ENCODE measurements at regions not wholly inside any gene's neighbourhood (a gene's known extent, or its start where the extent isn't known, plus 50 kb on each side); places are given as distances from the start of the nearest gene placed in this dataset.

GRCh38 chr2:66073172-66073571, 361.8 kb upstream of the MEIS1 start:
- no peaks in the 10 kb centered on the region for H3K36me3 ChIP-seq
- DNase-seq = no peak
- intact Hi-C loops (cut with micrococcal nuclease) = no loop called here
- H3K9me3 ChIP-seq (replicated peaks) = no peaks in the 10 kb centered on the region
- no peaks in the 10 kb centered on the region for H3K4me1 ChIP-seq
- H3K27me3 ChIP-seq (ENCODE audit: low read depth) = no peaks in the 10 kb centered on the region
- no peak for TF ChIP-seq CTCF (IDR thresholded peaks at IDR 0.05; ENCODE audit: borderline replicate concordance)
- H3K4me3 ChIP-seq = no peak overlapping the region
- H3K27ac ChIP-seq (replicated peaks) = no peak overlapping the region

- intact Hi-C loops (cut with micrococcal nuclease) = no loop called here
- no peaks in the 10 kb centered on the region for H3K27me3 ChIP-seq (ENCODE audit: low read depth)
- no peaks in the 10 kb centered on the region for H3K9me3 ChIP-seq (replicated peaks)
- no peak for DNase-seq
- no peaks in the 10 kb centered on the region for H3K36me3 ChIP-seq
- H3K27ac ChIP-seq (replicated peaks) = no peak overlapping the region
- H3K4me1 ChIP-seq = no peaks in the 10 kb centered on the region
- no peak for TF ChIP-seq CTCF (IDR thresholded peaks at IDR 0.05; ENCODE audit: borderline replicate concordance)
- H3K4me3 ChIP-seq = no peak overlapping the region
Observed at GRCh38 chr2:66070721-66071602, 364.0 kb upstream of the MEIS1 start.

- no peaks in the 10 kb centered on the region for H3K36me3 ChIP-seq
- H3K27me3 ChIP-seq (ENCODE audit: low read depth) = peaks cover 3% of the 10 kb centered on the region
- H3K4me3 ChIP-seq = no peak overlapping the region
- H3K4me1 ChIP-seq = no peaks in the 10 kb centered on the region
- no peak for DNase-seq
- no peaks in the 10 kb centered on the region for H3K9me3 ChIP-seq (replicated peaks)
- intact Hi-C loops (cut with micrococcal nuclease) = no loop called here
- no peak overlapping the region for H3K27ac ChIP-seq (replicated peaks)
- TF ChIP-seq CTCF (IDR thresholded peaks at IDR 0.05; ENCODE audit: borderline replicate concordance) = no peak
Observed at GRCh38 chr2:66069937-66070720, 364.8 kb upstream of the MEIS1 start.

GRCh38 chr2:66066032-66066431, 368.9 kb upstream of the MEIS1 start:
- no peak overlapping the region for H3K27ac ChIP-seq (replicated peaks)
- TF ChIP-seq CTCF (IDR thresholded peaks at IDR 0.05; ENCODE audit: borderline replicate concordance) = no peak
- H3K9me3 ChIP-seq (replicated peaks) = no peaks in the 10 kb centered on the region

GRCh38 chr2:66059332-66059731, 375.6 kb upstream of the MEIS1 start:
- intact Hi-C loops (cut with micrococcal nuclease) = no loop called here

More at GRCh38 chr2:66066032-66066431, 368.9 kb upstream of the MEIS1 start:
- H3K4me1 ChIP-seq = no peaks in the 10 kb centered on the region
- intact Hi-C loops (cut with micrococcal nuclease) = no loop called here
- no peak for DNase-seq
- no peaks in the 10 kb centered on the region for H3K36me3 ChIP-seq
- H3K27me3 ChIP-seq (ENCODE audit: low read depth) = peaks cover 18% of the 10 kb centered on the region
- no peak overlapping the region for H3K4me3 ChIP-seq

More at GRCh38 chr2:66059332-66059731, 375.6 kb upstream of the MEIS1 start:
- Histone ChIP-seq H3K27ac (replicated peaks) (no peak overlapping the region), H3K36me3 (no peaks in the 10 kb centered on the region), H3K9me3 (replicated peaks) (no peaks in the 10 kb centered on the region), H3K4me1 (no peaks in the 10 kb centered on the region), H3K4me3 (no peak overlapping the region), H3K27me3 (ENCODE audit: low read depth) (peaks cover 18% of the 10 kb centered on the region)
- TF ChIP-seq CTCF (IDR thresholded peaks at IDR 0.05; ENCODE audit: borderline replicate concordance) = no peak
- DNase-seq = no peak
